ENCODE measurements at regions not wholly inside any gene's neighbourhood (a gene's known extent, or its start where the extent isn't known, plus 50 kb on each side); places are given as distances from the start of the nearest gene placed in this dataset.
A peak's percentile ranks its signal among the peaks of the same experiment; 100 is the strongest.

DNA sequence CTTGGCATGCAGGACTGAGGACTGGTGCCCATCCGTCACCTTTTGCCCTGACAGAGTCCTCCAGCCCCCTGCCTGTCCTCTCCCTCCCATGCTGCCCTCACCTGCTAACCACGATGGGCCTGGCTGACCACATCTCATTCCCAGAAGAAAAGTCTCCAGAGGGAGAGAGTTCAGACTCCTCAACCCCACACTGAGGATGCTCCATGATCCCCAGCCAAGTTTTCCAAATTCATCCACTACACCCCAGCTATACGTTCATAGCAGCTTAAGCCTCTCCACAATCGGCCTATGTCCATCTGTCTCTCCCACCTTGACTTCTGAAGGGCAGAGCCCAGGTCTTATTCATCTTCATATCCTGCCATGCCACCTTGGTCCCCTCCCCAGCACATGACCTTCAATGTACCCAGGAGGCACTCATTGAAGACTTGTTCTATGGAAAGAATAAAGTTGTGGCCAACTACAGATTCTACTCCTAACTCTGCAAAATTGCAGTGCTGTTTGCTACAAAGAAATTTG, 115.6 kb upstream of the ID2 start:
- no peak overlapping the region for H3K4me3 ChIP-seq (replicated peaks; ENCODE audit: low read depth, low read length)
- no peak for DNase-seq (ENCODE audit: low read depth)
- TF ChIP-seq, protein P1, sequence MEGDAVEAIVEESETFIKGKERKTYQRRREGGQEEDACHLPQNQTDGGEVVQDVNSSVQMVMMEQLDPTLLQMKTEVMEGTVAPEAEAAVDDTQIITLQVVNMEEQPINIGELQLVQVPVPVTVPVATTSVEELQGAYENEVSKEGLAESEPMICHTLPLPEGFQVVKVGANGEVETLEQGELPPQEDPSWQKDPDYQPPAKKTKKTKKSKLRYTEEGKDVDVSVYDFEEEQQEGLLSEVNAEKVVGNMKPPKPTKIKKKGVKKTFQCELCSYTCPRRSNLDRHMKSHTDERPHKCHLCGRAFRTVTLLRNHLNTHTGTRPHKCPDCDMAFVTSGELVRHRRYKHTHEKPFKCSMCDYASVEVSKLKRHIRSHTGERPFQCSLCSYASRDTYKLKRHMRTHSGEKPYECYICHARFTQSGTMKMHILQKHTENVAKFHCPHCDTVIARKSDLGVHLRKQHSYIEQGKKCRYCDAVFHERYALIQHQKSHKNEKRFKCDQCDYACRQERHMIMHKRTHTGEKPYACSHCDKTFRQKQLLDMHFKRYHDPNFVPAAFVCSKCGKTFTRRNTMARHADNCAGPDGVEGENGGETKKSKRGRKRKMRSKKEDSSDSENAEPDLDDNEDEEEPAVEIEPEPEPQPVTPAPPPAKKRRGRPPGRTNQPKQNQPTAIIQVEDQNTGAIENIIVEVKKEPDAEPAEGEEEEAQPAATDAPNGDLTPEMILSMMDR (IDR thresholded peaks at IDR 0.05; ENCODE audit: low read length, missing control alignments) = no peak

DNA sequence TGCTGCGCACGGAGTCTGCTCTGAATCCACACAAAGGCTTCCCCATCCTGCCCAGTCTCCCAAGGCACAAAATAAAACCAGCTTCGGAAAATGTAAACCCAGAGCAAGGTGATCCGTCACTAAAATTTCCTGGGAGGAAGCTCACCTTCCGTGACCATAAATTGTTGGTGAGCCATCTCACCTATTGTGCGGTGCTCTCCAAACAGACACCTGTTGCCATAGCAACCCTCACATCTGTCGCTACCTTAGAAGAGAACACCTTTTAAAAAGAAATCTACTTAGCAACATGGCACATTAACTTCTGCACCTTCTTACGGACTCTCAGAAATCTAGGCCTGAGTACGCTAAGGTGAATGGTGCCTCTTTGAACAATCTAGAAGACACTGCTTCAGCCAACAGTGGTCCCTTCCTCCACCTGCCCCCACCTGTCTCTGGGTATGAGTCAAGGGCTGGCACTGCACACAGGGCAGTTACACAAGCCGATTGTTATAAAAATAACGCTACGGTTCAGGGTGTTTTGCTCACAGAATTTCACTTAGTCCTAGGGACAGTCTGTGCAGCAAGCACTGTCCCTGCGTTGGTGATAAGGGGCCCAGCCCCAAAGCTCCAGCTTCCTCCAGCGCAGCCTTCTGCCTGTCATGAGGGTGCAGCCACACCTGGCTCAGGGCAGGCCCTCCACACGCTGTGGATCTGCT, 114.9 kb upstream of the ID2 start:
- H3K4me3 ChIP-seq (replicated peaks; ENCODE audit: low read depth, low read length) = no peak overlapping the region
- TF ChIP-seq, protein P1 (IDR thresholded peaks at IDR 0.05; ENCODE audit: low read length, missing control alignments) = no peak
- DNase-seq (ENCODE audit: low read depth) = no peak

DNA sequence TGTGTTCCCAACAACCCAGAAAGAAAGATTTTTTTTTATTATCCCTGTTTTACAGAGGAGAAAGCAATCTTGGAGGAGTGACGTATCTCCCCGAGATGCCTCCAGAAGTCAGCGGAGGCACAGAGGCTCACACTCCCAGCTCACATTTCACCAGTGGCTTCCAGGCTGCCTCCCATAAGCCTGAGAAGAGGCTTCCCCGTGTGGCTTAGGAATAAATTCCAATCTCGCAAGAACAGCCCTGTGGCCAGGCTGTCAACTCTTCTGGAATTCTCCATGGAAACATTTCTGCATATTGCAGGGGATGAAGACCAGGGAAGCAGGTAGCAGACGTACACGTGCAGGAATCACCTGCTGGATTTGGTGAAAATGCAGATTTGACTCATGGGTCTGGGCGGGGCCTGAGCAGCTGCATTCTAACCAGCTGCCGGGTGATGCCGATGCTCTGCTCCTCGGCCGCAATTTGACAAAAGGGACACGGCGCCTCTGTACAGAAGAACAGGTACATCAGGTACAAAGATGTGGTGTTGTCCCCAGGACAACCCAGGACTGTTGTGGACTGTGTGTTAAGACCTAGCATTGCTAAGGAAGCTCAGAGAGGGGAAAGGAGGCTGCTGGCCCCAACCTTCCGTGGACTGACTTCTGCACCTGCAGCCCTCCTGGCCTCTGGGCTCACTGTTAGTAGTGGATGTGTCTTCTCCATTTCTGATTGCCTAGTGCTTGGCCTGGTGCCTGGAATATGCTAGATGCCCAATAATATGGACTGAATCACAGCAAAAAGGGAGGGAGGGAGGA, 114.2 kb upstream of the ID2 start:
- TF ChIP-seq, protein P1 (IDR thresholded peaks at IDR 0.05; ENCODE audit: low read length, missing control alignments) = no peak
- peak; percentile 10 for DNase-seq (ENCODE audit: low read depth)
- H3K4me3 ChIP-seq (replicated peaks; ENCODE audit: low read depth, low read length) = no peak overlapping the region

DNA sequence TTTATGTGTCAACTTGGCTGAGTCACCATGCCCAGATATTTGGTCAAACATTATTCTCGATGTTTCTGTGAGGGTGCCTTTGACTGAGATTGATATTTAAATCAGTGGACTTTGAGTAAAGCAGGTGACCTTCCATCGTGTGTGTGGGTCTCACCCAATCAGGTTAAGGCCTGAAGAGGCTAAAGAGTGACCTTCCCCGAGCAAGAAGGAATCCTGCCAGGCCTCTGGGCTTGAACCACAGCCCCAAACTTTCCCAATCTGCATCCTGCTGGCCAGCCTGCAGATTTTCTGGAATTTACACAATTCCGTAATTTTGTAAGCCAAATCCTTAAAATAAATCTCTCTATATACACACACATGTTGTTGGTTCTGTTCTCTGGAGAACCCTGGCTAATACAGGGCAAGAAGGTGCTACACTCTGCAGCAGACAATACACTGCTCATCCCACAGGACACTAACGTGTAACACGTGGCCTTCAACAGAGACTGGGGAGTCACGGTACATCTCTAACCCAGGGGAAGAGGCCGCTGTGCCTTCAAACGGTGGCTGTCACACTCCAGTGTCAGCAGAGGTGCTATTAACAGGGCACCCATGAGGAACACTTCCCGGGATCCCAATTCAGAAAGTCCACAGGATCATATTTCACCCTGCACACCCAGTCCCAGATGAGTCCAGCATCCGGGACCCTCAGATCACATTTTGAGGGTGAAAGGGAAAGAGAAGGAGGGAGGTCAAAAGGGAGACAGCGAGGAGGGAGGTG, 113.1 kb upstream of the ID2 start:
- TF ChIP-seq, protein P1 (IDR thresholded peaks at IDR 0.05; ENCODE audit: low read length, missing control alignments) = no peak
- DNase-seq (ENCODE audit: low read depth) = no peak
- H3K4me3 ChIP-seq (replicated peaks; ENCODE audit: low read depth, low read length) = no peak overlapping the region

DNA sequence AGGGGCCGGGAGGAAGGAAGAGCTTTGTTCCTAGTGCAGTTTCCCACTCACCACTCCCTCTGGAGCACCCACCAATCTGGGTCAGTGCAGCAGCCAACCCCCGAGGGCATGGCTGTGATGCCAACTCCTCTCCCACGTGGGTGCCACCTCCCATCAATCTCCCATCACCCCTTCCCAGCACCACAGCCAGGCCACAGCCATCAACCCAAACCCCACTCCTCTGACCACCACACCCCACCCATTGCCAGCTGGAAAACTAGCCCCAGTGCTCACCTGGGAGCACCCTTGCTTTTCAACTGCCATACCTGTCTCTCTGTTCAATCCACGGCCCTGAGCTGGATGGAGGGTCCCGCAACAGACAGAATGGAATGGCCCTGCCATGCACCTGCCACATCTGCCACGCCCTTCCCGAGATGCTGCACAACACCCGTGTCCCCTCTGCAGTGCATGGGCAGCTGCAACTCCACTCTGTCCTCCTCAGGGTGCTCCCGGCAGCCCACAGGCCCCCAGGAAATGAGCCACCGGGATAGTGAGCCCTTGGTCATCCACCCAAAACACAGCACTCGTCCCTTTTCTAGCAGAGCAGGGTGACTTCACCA, 112.4 kb upstream of the ID2 start:
- TF ChIP-seq, protein P1 (IDR thresholded peaks at IDR 0.05; ENCODE audit: low read length, missing control alignments) = no peak
- no peak for DNase-seq (ENCODE audit: low read depth)
- H3K4me3 ChIP-seq (replicated peaks; ENCODE audit: low read depth, low read length) = no peak overlapping the region

DNA sequence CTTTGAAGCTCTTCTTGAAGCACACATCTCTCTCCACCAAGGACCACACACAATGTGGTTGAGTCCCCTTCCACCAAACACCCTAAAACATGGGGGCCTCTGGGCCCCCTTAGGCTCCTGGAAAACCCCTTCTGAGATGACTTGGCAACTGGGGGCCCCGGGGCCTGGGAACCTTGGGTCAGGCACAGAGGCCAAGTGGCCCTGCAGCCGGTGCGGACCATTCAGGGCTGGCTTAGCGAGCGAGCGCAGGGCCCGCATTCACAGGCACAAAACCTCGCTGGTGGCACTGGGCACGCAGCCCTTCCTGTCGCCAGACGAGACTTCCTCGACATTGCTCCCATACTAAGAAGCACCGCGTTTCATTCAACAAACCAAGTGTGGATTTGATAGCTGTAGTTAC, 111.2 kb upstream of the ID2 start:
- TF ChIP-seq, protein P1 (IDR thresholded peaks at IDR 0.05; ENCODE audit: low read length, missing control alignments) = no peak
- no peak overlapping the region for H3K4me3 ChIP-seq (replicated peaks; ENCODE audit: low read depth, low read length)
- DNase-seq (ENCODE audit: low read depth) = no peak

Measured in fibroblast of pulmonary artery (primary cell).